GM21529 (cell line): ENCODE measurements at regions not wholly inside any gene's neighbourhood (a gene's known extent, or its start where the extent isn't known, plus 50 kb on each side); places are given as distances from the start of the nearest gene placed in this dataset.
"Not testable (repeated sequence)": the region's sequence is repeated elsewhere in the genome, so short reads cannot be mapped to it uniquely, and the experiment has no call there.

Experiments used
- ATAC-seq: cut with Tn5 transposase; IDR thresholded peaks from one replicate; pipeline ENCODE4 v1.9.1; 2021; ENCODE audit not compliant: unreplicated experiment

DNA sequence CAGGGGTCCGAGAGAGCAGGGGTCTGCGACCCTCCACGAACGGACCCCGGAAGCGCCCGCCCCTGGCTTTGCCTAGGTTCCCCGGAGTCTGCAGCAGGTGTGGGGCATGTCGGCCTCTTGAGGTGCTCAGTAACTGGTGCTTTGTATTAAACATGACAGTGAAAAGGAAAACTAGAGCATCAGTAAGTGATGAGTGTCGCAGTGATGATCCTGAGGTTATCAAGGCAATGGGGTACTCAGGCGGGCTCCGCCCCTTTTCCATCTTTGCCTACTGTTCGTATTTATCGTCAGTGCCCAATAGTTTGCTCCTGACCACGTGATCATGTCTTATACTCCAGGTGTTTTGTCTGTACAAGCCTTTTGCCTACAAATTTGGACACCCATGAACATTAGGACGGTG is 262.4 kb downstream of the ZNF37A start:
- peak; percentile 42 for ATAC-seq

DNA sequence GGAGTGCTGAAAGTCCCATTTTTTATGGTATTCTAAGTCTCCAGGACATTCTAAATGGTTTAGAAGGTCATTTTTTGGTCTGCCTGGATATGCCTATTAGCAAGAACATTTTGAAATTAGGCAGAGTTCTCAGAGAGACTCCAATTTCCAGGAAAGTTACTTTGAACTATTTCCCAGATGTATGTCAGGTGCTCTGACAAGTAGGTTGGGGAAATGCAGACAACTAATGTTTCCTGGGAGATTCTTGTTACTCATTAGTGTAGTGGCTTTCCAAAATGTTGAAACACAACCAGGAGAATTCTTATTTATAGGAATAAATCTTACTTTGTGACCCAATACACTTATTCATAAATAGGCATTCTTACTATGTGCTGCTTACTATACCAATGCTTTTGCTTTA is 268.4 kb downstream of the ZNF37A start:
- ATAC-seq, result not testable (repeated sequence)

DNA sequence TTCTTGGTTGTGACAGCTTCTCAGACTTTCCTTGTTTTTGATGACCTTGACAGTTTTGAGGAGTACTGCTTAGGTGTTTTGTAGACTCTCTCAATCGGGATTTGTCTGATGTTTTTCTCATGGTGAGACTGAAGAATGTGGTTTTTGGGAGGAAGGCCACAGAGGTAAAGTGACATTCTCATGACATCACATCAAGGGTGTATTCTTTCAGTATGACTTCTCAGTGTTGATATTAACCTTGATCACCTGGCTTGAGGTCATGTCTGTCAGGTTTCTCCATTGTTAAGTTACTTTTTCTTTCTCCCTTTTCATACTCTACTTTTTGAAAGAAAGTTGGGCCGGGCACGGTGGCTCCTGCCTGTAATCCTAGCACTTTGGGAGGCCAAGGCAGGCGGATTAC is 269.9 kb downstream of the ZNF37A start:
- ATAC-seq, result not testable (repeated sequence)

- peak; percentile 68 for ATAC-seq
Measured at GRCh38 chr10:38365917-38366316, 271.8 kb downstream of the ZNF37A start.

- not testable (repeated sequence) for ATAC-seq
Measured at GRCh38 chr10:38383800-38384199, 289.7 kb downstream of the ZNF37A start.

DNA sequence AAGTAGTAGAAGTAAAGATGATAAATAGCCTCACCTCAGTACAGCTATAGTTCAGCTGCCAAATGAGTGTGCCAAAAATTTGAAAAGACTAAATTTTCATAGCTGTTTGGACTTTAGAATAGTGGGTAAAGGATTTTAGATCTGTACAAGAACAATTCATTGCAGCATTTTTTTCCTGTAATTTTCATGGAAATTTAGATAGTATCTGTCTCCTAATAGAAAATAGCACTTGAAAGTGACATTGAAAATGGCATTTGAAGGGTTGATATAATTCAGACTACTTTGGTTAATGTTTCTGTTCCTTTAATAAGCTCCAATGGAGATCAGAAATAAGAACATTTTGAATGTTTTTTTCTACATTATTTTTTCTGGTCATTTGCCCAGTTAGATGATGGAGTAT is 292.7 kb downstream of the ZNF37A start:
- not testable (repeated sequence) for ATAC-seq

GRCh38 chr10:38390725-38391124 is 296.6 kb downstream of the ZNF37A start:
- ATAC-seq, result not testable (repeated sequence)

- ATAC-seq, result not testable (repeated sequence)
Measured at GRCh38 chr10:38395465-38395864, 301.3 kb downstream of the ZNF37A start.

DNA sequence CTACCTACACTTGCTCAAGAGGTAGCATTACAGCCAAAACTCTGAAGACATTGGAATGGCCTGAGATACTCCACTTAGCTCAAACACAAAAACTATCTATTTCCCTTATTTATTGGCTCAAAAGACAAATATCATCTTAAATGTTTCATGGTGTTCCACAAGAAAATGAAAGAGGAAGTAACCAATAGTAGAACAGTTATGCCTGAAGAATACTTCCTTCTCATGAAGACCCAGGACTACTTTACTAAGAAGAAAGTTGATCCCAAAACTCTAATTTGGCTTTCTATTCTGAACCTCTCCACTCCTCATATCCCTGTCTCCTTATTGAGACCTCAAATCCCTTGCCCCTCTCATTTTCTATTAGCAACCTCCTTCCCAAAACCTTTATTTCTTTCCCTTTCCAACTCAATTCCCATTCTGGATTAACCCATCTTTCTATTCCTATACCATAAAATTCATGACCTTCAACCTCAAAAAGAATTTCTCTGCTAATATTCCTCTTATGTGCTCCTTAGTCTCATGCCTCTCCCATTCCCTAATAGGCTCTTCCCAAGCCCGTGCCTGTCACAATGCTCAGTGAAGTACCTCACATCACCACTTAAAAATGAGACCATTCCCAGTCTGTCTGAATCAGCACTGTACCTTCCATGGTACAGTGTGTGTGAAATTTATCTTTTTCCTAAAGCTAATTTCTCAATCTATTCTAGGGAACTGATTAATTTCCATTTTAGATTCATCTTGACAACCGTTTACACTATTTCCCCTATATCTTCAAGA is 302.2 kb downstream of the ZNF37A start:
- ATAC-seq, result not testable (repeated sequence)

DNA sequence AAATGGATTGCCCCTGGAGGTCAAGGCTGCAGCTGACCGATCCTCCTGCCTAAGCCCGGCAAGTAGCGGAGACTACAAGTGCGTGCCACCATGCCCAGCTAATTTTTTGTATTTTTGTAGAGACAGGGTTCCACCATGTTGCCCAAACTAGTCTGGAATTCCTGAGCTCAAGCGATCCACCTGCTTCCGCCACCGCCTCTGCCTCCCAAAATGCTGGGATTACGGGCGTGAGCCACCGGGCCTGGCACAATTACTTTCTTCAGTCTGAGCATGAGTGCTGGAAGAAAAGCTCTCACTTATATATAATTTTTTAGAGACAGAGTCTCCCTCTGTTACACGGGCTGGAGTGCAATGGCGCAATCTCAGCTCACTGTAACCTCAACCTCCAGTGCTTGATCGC is 307.4 kb downstream of the ZNF37A start:
- not testable (repeated sequence) for ATAC-seq

DNA sequence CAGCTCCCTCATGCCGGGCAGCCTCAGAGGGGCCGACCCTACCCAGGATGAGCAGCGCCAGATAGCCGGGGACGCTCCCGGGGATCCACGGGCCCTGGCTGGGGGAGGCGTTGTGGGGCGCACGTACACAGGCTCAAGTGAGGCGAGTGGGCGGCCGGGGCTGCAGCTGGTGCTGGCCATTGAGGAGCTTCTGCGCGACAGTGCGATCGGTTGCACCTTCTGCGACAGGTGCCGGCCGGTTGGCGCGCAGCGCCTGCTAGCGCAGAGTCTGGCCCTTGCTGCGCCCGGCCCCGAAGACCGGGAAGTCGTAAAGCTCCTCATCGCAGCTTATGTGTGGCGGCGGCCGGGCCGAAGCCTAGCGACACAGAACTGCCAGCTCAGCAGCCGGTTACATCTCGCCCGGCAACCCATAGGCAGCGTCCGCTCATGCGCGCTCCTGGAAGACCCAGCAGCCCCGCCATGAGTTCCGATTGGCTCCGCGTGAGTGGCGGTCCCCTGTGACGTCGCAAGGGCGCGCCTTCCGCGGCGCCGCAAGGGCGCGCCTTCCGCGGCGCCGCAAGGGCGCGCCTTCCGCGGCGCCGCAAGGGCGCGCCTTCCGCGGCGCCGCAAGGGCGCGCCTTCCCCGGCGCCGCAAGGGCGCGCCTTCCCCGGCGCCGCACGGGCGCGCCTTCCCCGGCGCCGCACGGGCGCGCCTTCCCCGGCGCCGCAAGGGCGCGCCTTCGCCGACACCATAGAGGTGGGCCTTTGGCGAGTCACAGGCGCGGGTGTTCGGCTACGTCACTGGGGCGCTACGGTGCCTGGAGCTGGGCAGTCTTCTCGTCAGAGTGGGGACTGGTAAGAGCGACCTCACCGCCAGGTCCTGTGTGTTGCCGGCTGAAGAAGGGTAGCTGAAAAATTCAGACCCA is 308.6 kb downstream of the ZNF37A start:
- peak; percentile 99 for ATAC-seq

DNA sequence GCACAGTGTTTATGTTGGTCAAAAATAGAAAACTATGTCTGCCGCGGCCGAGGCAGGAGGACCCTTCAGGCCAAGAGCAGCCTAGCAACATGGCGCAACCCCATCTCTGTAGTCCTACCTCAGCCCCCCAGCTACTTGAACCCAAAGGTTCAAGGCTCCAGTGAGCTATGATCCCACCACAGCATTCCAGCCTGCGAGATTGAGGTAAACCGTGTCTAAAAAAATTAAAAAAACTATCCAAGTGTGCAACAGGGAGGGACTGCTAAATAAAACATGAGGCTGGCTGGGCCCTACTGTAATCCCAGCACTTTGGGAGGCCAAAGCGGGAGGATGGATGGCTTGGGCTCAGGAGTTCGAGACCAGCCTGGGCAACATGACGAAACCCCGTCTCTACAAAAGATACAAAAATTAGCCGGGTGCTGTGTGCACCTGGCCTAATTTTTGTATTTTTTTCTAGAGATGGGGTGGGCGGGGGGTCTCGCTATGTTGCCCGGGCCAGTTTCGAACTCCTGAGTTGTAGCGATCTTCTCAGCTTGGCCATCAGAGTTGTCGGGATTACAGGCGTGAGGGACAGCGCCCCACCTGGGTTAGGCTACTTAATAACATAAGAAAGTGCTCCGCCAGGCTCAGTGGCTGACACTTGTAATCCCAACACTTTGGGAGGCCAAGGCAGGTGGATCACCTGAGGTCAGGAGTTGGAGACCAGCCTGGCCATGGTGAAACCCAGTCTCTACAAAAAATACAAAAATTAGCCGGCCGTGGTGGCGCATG is 309.4 kb downstream of the ZNF37A start:
- ATAC-seq, result not testable (repeated sequence)

DNA sequence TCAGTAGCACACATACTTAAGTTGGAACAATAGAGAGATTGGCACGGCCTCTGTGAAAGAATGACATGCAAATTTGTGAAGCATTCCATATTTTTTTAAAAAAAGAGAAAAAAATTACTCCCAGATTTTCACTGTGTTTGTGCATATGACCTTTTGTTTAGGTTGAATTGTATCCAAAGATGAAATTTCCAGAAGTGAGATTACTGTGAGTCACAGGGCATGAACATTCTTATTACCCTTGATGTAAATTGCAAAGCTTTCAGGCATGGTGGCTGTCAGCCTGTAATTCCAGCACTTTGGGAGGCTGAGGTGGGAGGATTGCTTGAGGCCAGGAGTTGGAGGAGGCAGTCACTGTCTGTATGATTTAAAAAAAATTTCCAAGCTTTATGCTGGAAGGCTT is 329.5 kb downstream of the ZNF37A start:
- not testable (repeated sequence) for ATAC-seq

- not testable (repeated sequence) for ATAC-seq
Measured at GRCh38 chr10:38430242-38430641, 336.1 kb downstream of the ZNF37A start.

GRCh38 chr10:38437359-38437758 is 343.2 kb downstream of the ZNF37A start:
- ATAC-seq, result not testable (repeated sequence)

DNA sequence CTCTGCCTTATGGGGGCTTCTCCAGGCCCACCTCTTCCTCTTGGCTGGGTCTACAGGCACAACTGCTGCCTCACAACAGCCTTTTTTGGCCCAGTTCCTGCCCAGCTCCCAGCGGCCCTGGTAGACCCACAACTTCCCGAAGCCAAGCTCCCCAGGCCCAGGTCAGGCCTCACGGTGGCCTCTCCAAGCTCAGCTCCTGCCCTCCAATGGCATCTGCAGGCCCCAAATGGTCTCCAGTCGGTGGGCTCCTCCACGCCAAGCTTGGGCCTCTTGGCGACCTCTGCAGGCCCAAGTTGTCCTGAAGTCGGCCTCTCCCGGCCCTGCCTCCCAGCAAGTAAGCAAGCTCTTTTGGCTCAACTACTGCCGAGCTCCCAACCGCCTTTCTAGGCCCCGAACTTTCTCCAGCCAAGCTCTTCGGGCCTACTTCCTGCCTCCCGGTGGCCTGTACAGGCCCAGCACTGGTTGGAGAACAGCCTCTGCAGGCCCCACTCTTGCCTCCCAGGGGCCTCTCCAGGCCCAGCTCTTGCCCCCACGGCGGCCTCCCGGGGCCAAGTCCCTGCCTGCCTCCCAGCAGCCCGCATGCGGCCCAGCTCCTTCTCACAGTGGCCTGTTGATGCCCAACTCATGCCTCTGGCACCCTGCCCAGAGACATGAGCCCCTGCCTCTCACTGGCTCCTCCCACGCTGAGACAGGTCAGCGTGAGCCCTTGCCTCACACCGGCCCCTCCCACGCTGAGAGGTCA is 354.6 kb downstream of the ZNF37A start:
- not testable (repeated sequence) for ATAC-seq

- not testable (repeated sequence) for ATAC-seq
Measured at GRCh38 chr10:38449618-38450017, 355.5 kb downstream of the ZNF37A start.

DNA sequence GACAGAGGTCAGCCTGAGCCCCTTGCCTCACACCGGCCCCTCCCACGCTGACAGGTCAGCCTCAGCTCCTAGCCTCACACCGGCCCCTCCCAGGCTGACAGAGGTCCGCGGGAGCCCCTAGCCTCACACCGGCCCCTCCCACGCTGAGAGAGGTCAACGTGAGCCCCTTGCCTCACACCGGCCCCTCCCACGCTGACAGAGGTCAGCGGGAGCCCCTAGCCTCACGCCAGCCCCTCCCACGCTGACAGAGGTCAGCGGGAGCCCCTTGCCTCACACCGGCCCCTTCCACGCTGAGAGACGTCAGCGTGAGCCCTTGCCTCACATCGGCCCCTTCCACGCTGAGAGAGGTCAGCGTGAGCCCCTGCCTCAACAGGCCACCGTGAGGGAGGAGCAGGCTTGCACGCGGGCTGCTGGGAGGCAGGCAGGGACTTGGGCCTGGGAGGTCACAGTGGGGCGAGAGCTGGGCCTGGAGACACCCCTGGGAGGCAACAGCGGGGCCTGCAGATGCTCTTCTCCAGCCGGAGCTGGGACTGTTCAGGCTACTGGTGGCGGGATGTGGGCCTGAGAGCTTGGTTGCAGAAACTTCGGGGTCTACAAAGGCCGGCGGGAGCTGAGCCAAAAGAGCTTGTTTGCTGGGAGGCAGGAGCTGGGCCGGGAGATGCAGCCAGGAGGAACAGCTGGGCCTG is 356.4 kb downstream of the ZNF37A start:
- not testable (repeated sequence) for ATAC-seq

DNA sequence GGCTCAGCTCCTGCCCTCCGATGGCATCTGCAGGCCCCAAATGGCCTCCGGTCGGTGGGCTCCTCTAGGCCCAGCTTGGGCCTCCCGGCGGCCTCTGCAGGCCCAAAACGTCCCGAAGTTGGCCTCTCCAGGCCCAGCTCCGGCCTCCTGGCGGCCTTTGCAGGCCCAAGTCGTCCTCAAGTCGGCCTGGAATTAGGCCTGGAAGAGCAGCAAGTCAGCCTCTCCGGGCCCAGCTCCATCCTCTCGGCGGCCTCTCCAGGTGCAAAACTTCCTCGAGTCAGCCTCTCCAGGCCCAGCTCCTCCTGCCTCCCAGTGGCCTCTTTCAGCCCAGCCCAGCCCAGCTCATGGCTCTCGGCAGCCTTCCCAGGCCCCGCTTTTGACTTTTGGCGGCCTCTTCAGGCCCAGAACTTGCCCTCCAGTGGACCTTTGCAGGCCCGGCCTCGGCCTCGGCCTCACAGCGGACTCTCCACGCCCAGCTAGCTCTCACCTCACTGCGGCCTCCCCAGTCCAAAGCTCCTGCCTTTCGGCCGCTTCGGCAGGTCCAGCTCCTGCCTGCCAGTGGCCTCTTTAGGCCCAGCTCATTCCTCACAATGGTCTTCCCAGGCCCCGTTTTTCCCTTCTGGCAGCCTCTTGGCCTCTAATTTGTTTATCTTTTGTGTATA is 357.3 kb downstream of the ZNF37A start:
- ATAC-seq, result not testable (repeated sequence)
